HG02885 (cell line): ENCODE measurements at regions not wholly inside any gene's neighbourhood (a gene's known extent, or its start where the extent isn't known, plus 50 kb on each side); places are given as distances from the start of the nearest gene placed in this dataset.

ENCODE experiments used
- ATAC-seq: cut with Tn5 transposase; IDR thresholded peaks from one replicate; pipeline ENCODE4 v1.9.1; 2021; ENCODE audit warnings: mild to moderate bottlenecking; ENCODE audit not compliant: unreplicated experiment, poor library complexity

DNA sequence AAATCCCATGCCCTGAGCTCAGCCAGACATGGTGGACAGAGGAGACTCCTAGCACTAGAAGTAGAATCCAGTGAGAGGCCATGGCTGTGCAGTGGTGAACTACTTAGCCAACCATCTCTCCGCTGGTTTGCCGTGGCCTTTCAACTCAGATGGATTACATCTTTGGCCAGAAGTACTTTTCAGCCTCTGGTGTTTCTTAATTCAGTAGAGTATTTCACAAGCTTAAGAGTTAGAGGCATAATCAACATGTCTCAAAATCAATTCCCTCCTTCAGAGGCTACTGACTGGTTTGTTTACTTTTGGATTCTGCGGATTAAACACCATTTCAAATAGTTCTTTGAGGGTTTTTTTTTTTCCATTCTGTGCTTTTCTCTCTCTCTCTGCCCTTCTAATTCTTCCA, 91.1 kb upstream of the PGRMC2 start:
- ATAC-seq, result no peak

DNA sequence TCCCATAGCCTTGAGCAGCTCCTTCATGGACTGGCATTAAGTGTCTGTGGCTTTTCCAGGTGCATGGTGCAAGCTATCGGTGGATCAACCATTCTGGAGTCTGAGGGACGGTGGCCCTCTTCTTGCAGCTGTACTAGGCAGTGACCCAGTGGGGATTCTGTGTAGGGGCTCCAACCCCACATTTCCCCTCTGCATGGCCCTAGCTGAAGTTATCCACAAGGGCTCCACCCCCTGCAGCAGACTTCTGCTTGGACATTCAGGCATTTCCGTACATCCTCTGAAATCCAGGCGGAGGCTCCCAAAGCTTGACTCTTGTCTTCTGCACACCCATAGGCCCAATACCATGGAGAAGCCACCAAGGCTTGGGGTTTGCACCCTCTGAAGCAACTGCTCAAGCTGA, 89.3 kb upstream of the PGRMC2 start:
- no peak for ATAC-seq

DNA sequence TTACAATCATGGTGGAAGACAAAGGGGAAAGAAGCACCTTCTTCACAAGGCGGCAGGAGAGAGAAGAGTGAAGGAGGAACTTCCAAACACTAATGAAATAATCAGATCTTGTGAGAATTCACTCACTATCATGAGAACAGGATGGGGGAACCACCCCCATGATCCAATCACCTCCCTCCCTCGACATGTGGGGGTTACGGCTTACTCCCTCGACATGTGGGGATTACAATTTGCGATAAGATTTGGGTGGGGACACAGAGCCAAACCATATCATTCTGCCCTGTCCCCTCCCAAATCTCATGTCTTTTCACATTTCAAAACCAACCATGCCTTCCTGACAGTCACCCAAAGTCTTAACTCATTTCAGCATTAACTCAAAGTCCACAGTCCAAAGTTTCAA, 88.7 kb upstream of the PGRMC2 start:
- no peak for ATAC-seq

DNA sequence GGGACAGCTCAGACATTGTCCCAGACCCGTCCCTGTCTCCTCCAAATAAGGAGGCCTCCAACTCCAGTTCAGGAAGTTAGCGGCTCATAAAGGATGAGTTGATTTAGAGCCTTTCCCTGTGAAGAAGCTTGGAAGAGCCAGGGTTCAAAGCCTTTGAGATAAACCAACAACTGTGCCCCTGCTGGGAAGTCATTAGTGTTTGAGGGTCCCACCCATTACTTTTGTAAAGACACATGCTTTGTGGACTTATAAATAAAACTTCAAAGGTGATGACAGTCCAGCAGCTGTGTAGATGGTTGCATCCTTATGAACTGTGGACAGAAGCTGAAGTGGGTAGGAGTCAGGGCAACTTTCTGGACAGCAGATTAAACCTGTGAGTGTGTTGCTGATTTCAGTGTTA, 86.0 kb upstream of the PGRMC2 start:
- no peak for ATAC-seq

DNA sequence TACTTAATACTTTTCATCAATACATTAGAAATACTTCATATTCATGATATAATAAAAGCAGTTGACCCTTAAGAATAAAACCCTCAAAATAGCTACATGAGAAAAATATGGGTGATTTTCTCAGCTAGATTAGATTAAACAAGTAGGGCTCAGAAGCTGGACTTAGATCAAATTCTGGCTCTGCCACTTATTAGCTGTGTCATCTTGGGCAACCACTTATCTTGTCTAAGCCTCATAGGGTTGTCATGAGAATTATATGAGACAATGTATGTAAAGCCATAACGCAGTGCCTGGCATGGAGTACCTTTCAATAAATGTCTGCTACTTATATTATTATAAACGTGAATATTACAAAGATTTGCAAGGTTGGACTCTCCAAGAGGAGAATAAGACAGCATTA, 84.3 kb upstream of the PGRMC2 start:
- ATAC-seq, result no peak

DNA sequence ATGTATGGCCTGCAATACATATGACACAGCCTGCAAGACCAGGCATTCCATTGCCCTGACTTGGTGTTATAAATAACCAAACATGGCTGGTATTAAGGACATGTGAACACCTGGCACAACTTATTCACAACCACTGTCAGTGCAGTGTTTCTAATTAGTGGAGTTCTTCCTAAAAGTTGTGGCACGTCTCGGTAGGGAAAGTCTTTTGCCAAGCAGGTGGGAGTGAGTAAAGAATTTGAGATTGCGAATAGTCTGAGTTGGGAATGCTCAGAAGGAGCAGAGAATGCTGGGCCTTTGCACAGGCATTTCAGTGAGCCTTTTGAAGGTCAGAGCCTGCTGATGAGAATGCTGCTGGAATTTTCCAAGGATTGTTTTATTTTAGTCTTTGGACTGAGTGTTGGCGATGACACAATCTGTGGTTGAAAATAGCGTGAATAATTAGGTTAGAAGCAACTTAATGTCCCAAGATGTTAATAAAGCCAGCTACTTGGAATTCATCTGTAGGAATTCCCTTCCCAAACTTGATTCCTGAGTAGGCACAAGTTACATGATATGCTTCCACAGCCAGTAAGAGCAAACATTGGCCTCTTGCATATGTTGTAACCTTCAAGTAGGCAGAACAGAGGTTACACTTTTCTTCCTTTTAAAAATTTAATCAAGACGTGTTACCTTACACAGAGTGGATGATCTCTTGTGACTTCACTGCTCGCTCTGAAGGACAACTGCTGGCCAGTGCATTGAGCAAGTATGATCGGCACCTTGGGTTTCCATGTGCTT, 83.6 kb upstream of the PGRMC2 start:
- no peak for ATAC-seq

DNA sequence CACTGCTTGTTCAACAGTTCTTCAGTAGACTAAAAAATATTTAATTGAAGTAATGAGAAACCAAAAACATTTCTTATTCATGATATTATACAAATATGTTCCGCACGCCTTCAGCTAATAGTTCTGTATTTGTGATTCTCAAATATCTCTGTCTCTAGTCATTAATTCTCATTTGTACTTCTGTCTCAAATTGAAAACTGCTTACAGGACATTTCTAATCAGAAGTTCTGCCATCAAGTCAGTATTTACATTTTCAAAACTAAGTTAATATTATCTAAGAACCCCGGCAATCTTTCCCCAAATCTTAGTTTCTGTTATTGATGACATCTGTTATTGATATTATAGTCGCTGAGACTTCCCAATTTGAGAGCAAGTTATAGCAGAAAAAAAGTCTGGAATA, 78.6 kb upstream of the PGRMC2 start:
- no peak for ATAC-seq

DNA sequence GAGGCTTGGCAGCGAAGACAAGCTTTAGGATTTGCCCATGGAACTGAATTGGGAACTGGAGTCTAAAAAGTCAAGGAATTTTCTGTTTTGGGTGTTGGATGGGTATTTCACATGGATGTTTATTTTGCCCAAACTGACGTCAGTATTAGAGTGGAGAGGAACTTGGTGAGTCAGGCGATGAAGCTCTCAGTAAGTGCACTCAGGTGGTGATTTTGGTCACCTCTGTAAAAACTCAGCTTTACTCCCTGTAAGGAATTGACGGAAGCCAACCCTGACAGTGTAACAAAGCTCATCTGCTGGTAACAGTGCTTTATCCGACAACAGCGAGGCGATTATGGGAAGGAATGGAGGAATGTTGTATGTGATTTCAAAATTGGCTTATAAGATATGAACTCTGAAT, 77.0 kb upstream of the PGRMC2 start:
- ATAC-seq, result no peak

DNA sequence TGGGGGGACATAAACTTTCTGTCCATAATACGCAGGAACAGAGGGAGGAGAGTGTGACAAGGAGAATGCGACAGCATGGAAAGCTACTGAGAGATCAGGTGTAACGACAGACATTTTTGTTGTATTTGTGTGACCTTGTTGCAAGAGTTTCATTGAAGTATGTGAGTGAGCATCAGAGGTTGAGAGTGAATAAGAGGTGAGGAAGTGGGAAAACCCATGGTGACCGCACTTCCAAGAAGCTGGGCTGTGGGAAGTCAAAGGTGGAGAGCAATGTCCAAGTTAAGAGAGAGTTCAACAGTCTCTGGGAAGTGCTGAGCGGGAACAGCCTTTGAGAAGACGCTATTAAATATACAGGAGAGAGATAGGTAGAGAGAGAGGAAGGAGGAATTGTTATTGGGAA, 76.4 kb upstream of the PGRMC2 start:
- ATAC-seq, result no peak

DNA sequence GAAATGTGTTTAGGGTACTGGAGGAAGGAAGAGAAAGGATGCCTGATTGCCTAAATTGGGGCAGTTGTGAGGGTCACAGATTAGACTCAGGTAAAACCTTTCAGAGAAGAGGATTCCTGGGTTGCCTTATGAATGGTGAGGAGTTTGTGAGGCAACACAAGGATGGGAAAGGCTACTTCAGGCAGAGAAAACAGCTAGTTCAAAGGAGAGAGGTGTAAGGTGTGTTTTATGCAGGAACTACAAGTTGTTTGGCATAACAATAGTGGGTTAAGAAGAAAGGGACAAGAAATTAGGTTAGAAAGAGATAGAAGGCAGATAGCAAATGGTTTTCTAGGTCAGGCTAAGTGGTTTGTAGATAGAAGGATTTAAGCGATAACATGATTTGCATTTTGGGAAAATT, 75.1 kb upstream of the PGRMC2 start:
- no peak for ATAC-seq

DNA sequence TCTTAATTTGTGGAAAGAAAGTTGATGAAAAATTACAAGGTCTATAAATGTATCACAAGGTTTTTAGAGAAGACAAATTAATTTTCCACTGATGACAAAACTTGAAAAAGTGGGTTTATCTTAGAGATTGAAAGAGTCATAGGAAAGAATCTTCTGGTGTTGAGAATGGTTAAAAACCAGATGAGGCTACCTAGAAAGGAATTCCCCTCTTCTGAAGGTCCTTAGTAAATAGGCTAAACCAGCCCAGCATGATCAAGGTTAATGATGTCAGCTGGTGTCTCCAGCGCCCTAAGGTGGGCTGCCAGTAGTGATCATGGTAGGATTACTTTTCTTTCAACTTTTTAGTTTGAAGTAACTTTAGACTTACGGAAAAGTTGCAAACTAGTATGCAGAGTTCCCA, 71.8 kb upstream of the PGRMC2 start:
- no peak for ATAC-seq

DNA sequence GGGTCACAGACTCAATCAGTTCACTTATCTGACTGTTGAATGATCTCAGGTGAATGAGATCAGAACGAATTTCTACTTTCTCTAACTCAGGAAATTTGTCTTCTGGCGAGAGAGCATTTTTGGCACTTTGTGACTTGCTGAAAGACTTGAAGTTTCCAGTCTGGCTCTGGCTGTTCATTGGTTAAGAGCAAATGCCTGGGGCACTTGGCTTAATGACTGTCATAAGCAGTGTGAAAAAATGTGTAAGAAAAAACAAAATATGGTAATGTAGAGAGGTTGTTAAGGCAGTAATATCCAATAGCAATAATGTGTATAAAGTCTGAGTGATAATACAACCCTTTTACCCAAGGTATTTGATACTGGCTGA, 71.3 kb upstream of the PGRMC2 start:
- no peak for ATAC-seq

DNA sequence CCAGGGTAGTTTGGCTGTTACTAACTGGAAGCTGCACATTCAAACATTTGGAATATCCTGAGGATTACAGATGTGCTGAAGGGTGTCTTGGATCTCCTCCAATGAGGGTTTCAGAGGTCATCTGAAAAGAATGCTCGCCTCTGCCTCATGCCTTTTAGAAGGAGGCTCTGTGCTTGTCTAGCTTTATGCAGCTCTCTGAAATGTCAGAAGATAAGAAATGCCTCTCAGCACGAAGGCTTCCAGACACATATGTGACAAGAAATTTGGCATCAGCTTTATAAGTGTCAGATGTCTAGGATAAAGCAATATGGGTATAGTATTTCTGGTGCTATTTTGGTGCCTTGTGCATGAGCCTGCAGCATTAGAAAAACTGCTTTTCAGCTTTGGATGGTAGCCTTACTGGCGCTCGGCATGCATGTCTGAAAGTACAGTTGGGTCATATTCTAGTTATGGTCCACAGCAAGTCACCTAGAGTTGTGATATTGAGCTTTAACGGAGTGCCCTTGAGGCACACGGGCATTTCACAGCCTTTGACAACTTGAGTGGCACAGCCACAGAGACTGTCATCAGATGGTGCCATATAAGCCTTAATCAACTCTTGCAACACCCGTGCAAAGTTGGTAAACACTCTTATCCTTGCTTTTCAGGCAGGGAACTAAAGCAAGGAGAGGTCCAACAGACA, 70.8 kb upstream of the PGRMC2 start:
- ATAC-seq, result no peak

DNA sequence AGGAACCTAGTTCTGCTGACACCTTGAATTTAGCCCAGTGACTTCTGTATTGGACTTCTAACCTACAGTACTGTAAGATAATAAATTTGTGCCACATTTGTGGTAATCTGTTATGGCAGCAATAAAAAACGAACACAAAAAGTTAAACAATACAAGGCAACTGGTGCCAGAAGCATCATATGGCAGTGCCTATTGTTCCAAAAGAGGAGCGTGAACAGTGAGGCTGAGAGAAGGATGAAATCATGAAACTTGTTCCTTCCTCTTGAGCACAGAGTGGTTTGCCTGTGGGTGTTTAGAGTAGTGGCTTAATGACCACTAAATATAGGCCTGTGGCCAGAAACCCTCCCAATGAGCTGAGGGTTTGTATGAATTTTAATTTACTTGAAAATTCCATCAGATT, 69.7 kb upstream of the PGRMC2 start:
- ATAC-seq, result no peak

DNA sequence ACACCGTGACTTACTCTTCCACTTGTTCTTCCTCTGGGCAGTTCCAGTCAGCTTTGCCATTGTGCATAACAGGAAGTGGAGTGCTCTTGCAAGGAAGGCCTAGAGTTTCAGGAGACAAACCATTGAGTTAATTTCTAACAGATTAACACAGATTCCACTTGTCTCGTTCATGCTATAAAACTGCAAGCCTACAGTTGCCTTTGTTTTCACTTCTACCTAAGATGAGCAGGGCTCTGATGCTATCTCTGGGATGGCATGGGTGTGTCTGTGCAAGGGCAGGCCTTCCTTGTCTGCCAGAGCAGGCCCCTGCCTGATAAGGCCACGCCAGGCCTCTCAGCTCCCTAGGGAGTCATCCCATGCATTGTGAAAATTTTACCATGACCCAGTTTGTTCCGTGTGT, 67.7 kb upstream of the PGRMC2 start:
- no peak for ATAC-seq

DNA sequence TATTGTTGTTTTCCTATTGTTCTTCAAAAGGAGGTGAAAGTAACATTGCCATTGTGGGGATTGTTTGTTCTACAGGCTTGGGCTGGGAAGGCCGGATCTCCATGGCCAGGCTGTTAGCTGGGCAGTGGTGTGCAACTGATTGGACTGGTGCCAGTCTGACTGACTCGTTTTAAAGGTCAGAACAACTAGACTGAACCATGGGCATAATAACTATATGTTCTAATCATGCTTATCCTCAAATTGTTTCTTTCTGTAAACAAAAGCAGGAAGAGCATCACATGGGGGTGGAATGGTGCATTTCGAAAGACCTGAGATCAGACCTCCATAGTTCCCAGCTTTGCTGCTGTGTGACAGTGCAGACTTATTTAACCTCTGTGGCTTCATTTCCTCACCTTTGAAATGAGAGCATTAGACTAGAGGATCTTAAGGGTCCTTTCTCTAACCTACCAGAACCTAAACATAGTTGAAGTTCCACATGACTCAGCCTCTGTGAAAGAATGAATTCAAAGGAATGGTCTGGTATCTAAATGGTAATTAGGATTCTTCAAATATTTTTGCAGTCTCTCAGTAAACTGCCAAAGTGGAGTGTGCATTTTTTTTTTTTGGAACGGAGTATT, 66.7 kb upstream of the PGRMC2 start:
- ATAC-seq, result no peak

DNA sequence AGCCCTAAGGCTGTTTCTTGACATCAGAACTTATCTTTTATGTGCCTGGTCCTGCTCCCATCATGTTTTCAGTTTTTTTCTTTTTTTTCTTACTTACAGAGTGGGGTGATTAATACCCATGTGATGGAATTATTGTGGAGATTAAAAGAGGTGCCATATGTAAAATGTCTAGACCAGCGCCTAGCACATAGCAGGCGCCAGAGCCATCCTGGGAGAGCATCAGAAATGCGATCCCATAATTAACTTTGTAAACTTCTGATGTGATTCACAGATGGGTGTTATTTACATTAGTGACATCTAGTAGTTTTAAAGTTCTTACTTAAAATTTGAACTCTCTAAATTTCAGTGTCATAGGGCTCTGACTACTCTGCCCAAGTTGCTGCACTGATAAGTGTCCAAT, 66.2 kb upstream of the PGRMC2 start:
- ATAC-seq, result no peak

DNA sequence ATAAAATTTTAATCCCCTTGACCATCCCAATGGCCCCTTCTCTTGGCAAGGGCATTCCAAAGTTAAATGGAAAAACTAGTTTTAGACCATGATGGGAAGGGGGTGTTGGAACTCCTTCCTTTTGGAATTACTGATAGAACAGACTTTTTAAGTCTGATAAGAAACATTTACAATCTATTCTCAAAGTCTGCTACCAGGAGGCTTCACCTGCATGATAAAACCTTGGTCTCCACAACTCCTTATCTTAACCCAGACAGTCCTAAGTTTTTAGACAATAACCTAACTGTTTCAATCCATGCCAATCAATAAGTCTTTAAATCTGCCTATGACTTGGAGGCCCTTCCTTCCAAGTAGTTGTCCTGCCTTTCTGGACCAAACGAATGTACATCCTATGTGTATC, 63.9 kb upstream of the PGRMC2 start:
- ATAC-seq, result no peak

DNA sequence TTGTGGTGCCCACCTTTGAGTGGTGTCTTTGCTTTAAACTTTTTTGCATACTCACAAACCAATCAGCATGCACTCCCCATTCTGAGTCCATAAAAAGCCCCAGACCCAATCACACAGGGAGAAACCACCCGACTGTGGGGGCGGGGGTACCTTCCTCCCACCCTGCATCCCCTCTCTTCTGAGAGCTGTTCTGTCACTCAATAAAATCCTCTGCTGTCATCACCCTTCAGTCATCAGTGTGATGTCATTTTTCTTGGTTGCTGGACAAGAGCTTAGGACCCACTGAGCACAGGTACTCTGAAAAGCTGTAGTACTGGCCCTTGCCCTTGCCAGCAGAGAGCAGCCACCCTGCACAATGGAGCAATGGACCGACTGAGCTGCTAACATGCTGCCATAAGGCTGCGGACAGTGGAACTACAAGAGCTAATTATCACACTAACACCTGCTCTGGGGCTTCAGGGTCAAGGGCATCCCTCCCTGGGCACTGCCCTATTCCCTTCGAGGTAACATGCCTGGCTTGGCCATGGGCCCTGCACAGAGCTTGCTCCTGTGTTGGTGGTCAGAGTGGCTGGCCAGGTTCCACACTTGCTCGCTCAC, 62.9 kb upstream of the PGRMC2 start:
- no peak for ATAC-seq

DNA sequence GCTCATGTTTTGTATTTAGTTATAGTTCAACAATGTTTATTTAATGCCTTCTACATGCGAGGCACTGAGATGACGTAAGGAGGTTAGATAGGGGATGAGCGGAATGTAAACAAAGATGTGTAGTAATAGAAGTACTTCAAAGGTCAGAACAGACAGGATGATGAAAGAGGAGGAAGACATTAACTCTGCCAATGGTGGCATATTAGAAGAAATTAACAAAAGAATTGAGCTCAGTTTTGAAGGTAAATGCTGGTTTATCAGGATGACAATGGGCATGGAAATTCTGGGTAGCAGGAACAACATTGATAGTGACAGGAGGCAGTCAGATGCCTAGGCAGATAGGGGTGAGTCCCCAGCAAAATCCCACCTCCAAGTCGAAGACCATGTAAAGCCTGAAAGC, 62.3 kb upstream of the PGRMC2 start:
- ATAC-seq, result no peak

DNA sequence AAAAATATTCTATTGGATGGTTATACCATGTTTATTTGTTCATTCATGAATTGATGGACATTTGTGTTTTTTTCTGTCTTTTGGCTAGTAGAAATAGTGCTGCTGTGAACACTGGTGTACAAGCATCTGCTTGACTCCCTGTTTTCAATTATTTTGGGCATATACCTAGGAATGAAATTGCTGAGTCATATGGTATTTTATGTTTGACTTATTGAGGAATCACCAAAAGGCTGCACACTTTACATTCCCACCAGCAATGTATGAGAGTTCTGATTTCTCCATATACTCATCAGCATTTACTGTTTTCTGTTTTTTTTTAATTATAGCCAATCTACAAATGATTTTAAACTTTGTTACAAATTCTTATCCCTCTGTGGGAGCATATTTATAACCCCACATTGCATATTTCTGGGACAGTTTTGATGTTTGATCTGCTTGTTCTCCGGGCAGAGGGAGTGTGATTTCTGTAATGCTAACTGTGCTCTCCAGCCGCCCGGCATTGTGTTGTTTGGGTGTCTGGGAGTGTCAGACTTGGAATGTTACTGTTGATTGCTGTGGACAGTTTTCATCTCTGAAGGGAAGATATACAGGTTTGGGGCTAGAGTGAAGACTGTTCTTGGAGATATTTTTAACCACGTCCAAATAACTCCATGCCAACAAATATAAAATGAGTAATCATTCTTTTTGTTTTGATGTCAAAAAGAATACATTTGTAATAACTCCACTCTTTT, 60.5 kb upstream of the PGRMC2 start:
- ATAC-seq, result no peak
